Peyer's patch (tissue), 4 donors: ENCODE measurements at regions not wholly inside any gene's neighbourhood (a gene's known extent, or its start where the extent isn't known, plus 50 kb on each side); places are given as distances from the start of the nearest gene placed in this dataset.

ENCODE experiments used
- POLR2A ChIP-seq, 2 donors: fragments of 450-650 bp; IDR thresholded peaks; one replicate each; pipeline ENCODE4 v1.5.1; 2017; ENCODE audit warnings: antibody characterized with exemption in 2 of 2, mild to moderate bottlenecking in 2 of 2, moderate library complexity in 2 of 2
- TF ChIP-seq, protein P1 (sequence below), 6 experiments: fragments of 450-650 bp in 4 of 6; fragments of 200-600 bp in 2 of 6; sonication (generic) in 1 of 6; IDR thresholded peaks; one replicate each; pipeline ENCODE4 v1.5.1; 2017 to 2019; ENCODE audit warnings: antibody characterized with exemption in 6 of 6, mild to moderate bottlenecking in 3 of 6, moderate library complexity in 1 of 6

DNA sequence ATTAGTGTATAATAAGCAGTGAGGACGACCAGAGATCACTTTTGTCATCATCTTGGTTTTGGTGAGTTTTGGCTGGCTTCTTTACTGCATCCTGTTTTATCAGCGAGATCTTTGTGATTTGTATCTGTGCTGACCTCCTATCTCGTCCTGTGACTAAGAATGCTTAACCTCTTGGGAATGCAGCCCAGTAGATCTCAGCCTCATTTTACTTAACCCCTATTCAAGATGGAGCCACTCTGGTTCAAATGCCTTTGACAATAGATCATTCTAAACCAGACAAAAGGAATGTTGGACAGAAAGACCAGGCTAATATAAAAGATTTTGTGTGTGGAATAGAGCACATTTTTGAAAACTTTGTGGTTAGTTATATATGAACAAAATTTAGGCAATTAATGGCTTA, 618.5 kb upstream of the BCHE start:
- TF ChIP-seq, protein P1, sequence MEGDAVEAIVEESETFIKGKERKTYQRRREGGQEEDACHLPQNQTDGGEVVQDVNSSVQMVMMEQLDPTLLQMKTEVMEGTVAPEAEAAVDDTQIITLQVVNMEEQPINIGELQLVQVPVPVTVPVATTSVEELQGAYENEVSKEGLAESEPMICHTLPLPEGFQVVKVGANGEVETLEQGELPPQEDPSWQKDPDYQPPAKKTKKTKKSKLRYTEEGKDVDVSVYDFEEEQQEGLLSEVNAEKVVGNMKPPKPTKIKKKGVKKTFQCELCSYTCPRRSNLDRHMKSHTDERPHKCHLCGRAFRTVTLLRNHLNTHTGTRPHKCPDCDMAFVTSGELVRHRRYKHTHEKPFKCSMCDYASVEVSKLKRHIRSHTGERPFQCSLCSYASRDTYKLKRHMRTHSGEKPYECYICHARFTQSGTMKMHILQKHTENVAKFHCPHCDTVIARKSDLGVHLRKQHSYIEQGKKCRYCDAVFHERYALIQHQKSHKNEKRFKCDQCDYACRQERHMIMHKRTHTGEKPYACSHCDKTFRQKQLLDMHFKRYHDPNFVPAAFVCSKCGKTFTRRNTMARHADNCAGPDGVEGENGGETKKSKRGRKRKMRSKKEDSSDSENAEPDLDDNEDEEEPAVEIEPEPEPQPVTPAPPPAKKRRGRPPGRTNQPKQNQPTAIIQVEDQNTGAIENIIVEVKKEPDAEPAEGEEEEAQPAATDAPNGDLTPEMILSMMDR (IDR thresholded peaks at IDR 0.05): no peak
- TF ChIP-seq POLR2A (IDR thresholded peaks at IDR 0.05): no peak
